ENCODE measurements at regions not wholly inside any gene's neighbourhood (a gene's known extent, or its start where the extent isn't known, plus 50 kb on each side); places are given as distances from the start of the nearest gene placed in this dataset.

DNA sequence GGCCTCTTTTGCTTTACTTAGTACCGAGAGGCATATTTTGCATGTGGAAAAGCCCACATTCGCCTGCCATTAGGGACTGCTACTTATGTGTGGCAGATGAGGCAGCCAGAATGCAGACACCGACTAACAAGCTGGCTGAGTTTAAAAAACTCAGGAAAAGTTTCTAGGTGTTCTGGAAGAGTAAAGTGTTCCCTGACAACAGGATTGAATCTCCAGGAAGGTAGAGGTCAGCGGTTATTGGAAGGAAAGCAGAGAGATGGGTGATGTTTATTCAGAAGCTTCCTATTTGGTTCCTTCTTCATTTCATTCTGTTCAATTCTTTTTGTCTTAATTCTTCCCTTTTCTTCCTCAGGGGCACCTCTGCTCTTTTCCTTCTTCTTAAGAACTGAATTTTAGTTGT, 206.9 kb upstream of the SNX7 start:
- no peak for DNase-seq (ENCODE audit: insufficient read length, low spot score)
- FAIRE-seq, result no peak
- TF ChIP-seq, protein P1, sequence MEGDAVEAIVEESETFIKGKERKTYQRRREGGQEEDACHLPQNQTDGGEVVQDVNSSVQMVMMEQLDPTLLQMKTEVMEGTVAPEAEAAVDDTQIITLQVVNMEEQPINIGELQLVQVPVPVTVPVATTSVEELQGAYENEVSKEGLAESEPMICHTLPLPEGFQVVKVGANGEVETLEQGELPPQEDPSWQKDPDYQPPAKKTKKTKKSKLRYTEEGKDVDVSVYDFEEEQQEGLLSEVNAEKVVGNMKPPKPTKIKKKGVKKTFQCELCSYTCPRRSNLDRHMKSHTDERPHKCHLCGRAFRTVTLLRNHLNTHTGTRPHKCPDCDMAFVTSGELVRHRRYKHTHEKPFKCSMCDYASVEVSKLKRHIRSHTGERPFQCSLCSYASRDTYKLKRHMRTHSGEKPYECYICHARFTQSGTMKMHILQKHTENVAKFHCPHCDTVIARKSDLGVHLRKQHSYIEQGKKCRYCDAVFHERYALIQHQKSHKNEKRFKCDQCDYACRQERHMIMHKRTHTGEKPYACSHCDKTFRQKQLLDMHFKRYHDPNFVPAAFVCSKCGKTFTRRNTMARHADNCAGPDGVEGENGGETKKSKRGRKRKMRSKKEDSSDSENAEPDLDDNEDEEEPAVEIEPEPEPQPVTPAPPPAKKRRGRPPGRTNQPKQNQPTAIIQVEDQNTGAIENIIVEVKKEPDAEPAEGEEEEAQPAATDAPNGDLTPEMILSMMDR (IDR thresholded peaks at IDR 0.05; ENCODE audit: insufficient read depth, missing control alignments), result no peak

DNA sequence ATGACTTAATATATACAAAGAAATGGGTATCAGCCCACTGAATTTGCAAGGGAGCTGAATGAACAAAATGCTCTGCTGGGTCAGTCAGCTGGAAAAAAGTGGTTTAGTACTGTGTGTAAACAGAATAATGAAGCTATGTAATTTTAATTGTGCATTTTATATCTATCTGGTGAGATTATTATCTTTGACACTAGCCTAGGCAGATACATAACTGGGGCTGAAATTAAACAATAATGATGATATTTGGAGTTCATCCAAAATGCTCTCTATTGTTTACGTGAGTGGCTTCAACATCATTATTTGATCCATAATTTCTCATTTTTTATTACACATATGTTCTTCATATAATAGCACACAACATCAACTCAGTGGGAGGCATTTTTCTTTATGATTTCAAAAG, 208.5 kb upstream of the SNX7 start:
- TF ChIP-seq, protein P1 (IDR thresholded peaks at IDR 0.05; ENCODE audit: insufficient read depth, missing control alignments), result no peak
- no peak for FAIRE-seq
- no peak for DNase-seq (ENCODE audit: insufficient read length, low spot score)

GRCh38 chr1:98452162-98452561, 209.4 kb upstream of the SNX7 start:
- TF ChIP-seq, protein P1 (IDR thresholded peaks at IDR 0.05; ENCODE audit: insufficient read depth, missing control alignments), result no peak
- FAIRE-seq, result no peak
- no peak for DNase-seq (ENCODE audit: insufficient read length, low spot score)

GRCh38 chr1:98441281-98441680, 220.2 kb upstream of the SNX7 start:
- TF ChIP-seq, protein P1 (IDR thresholded peaks at IDR 0.05; ENCODE audit: insufficient read depth, missing control alignments), result no peak
- DNase-seq (ENCODE audit: insufficient read length, low spot score) (no peak), FAIRE-seq (no peak)

DNA sequence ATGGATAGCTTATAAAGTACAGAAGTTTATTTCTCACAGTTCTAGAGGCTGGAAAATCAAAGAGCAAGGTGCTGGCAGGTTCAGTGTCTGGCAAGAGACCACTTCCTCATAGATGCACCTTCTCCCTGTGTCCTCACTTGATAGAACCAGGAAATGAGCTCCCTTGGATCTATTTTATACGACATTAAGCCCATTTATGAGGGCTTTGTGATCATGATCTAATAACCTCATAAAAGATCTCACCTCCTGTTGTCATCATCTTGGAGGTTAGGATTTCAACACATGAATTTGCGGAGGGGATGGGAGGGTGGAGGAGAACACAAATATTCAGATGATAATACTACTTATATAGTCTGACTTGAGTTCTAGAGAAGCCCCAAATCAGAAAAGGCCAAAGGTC, 222.1 kb upstream of the SNX7 start:
- FAIRE-seq (no peak), DNase-seq (ENCODE audit: insufficient read length, low spot score) (no peak)
- TF ChIP-seq, protein P1 (IDR thresholded peaks at IDR 0.05; ENCODE audit: insufficient read depth, missing control alignments), result no peak

DNA sequence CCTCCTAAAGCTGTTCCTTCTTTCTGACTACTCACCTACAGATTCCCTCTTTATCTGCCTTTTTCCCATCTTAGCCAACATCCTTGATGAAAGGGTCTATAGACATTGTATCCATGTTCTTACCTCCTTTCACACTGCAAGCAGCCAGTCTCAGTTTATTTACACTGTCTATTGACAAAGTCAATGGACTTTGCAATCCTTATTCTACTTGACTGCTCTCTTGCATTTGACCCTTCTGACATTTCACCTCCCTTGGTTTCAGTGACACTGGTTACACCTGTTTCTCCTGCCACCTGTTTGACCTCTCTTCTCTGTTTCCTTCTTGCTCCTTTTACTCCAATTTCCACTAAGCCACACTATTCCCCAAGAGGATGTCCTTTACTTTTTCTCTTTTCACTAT, 224.0 kb upstream of the SNX7 start:
- TF ChIP-seq, protein P1 (IDR thresholded peaks at IDR 0.05; ENCODE audit: insufficient read depth, missing control alignments), result no peak
- FAIRE-seq (no peak), DNase-seq (ENCODE audit: insufficient read length, low spot score) (no peak)

GRCh38 chr1:98437011-98437410, 224.5 kb upstream of the SNX7 start:
- DNase-seq (ENCODE audit: insufficient read length, low spot score) (no peak), FAIRE-seq (no peak)

More at GRCh38 chr1:98437011-98437410, 224.5 kb upstream of the SNX7 start:
- TF ChIP-seq, protein P1 (IDR thresholded peaks at IDR 0.05; ENCODE audit: insufficient read depth, missing control alignments), result no peak
